Stimulated activated naive CD8-positive, alpha-beta T cell treated with anti-CD3 and anti-CD28 coated beads, Interleukin-15, amount 100 ng/mL, for 72 hours (primary cell): ENCODE measurements at regions not wholly inside any gene's neighbourhood (a gene's known extent, or its start where the extent isn't known, plus 50 kb on each side); places are given as distances from the start of the nearest gene placed in this dataset.

ENCODE experiments used
- ATAC-seq: fragments of 150-1000 bp; cut with Tn5 transposase; 2 replicates; pipeline ENCODE4 v1.10.0; 2021; ENCODE audit warnings: mild to moderate bottlenecking, moderate library complexity
- DNase-seq, 2 donors: peaks; one replicate each; pipeline ENCODE4 v3.0.0; 2021 to 2022
- H3K27ac Mint-ChIP-seq, 2 donors: one replicate each; pipeline ENCODE4 v1.8.0; 2022; ENCODE audit warnings: mild to moderate bottlenecking in 2 of 2, mixed read lengths in 2 of 2, moderate library complexity in 2 of 2
- H3K27me3 Mint-ChIP-seq: one replicate; pipeline ENCODE4 v1.8.0; 2022; ENCODE audit warnings: mixed read lengths
- H3K4me1 Mint-ChIP-seq: one replicate; pipeline ENCODE4 v1.8.0; 2022; ENCODE audit warnings: mild to moderate bottlenecking, mixed read lengths
- H3K4me3 Mint-ChIP-seq, 2 donors: one replicate each; pipeline ENCODE4 v1.8.0; 2022; ENCODE audit warnings: mild to moderate bottlenecking in 2 of 2, mixed read lengths in 2 of 2, moderate library complexity in 1 of 2
- H3K9me3 Mint-ChIP-seq, 2 donors: one replicate each; pipeline ENCODE4 v1.8.0; 2022; ENCODE audit warnings: mixed read lengths in 2 of 2

GRCh38 chr7:373818-374705 lies 84.1 kb downstream of the FOXL3 start:
- DNase-seq: peak in 1 of 2 donors; percentile 6
- Mint-ChIP-seq H3K27me3 (no peaks in the 10 kb centered on the region), H3K4me3 (no peak overlapping the region), H3K27ac (no peak overlapping the region), H3K4me1 (peaks cover 18% of the 10 kb centered on the region), H3K9me3 (no peaks in the 10 kb centered on the region)
- ATAC-seq: no peak

- Mint-ChIP-seq H3K4me1 (peaks cover 24% of the 10 kb centered on the region), H3K4me3 (no peak overlapping the region), H3K27ac (no peak overlapping the region), H3K27me3 (no peaks in the 10 kb centered on the region), H3K9me3 (no peaks in the 10 kb centered on the region)
- ATAC-seq: no peak
- DNase-seq: peak in 1 of 2 donors; percentile 7
These were observed 84.8 kb downstream of the FOXL3 start for GRCh38 chr7:374706-375311.

GRCh38 chr7:375321-375831 lies 85.4 kb downstream of the FOXL3 start:
- Mint-ChIP-seq H3K4me1 (peaks cover 30% of the 10 kb centered on the region), H3K9me3 (no peaks in the 10 kb centered on the region), H3K27me3 (no peaks in the 10 kb centered on the region), H3K27ac (no peak overlapping the region), H3K4me3 (no peak overlapping the region)
- ATAC-seq (no peak), DNase-seq (peak in 1 of 2 donors; percentile 7)

DNA sequence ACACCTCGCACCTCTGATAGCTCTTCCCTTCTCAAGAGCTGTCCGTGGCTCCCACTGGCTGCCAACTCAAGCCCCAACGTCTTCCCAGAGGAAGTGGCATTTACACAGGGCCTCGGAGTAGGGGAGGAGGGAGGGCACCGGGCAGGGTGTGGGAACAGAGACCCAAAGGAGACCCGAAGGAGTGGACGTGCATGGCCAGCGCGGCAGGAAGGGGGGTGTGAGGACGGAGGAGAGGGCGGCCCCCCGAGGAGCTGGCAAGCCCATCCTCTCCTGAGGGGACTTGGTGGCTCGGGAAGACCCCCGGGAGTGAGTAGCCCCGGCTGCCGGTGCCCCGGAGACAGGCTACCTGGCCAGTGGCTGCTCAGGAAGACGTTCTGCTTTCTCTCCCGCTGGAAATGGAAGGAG lies 85.9 kb downstream of the FOXL3 start:
- no peak overlapping the region for H3K27ac Mint-ChIP-seq
- H3K27me3 Mint-ChIP-seq: no peaks in the 10 kb centered on the region
- ATAC-seq (no peak), DNase-seq (peak in 1 of 2 donors; percentile 8)
- peaks cover 35% of the 10 kb centered on the region for H3K4me1 Mint-ChIP-seq
- H3K4me3 Mint-ChIP-seq: no peak overlapping the region
- no peaks in the 10 kb centered on the region for H3K9me3 Mint-ChIP-seq

GRCh38 chr7:376306-377079 lies 86.5 kb downstream of the FOXL3 start:
- peak in 1 of 2 donors; percentile 8 for DNase-seq
- Mint-ChIP-seq H3K27ac (no peak overlapping the region), H3K4me1 (peaks cover 41% of the 10 kb centered on the region), H3K9me3 (no peaks in the 10 kb centered on the region), H3K27me3 (no peaks in the 10 kb centered on the region), H3K4me3 (no peak overlapping the region)
- ATAC-seq: no peak

GRCh38 chr7:377080-378040 lies 87.4 kb downstream of the FOXL3 start:
- no peak overlapping the region for H3K4me3 Mint-ChIP-seq
- peaks cover 50% of the 10 kb centered on the region for H3K4me1 Mint-ChIP-seq
- DNase-seq (peak in 1 of 2 donors; percentile 8), ATAC-seq (peak; percentile 24)
- no peaks in the 10 kb centered on the region for H3K27me3 Mint-ChIP-seq
- no peak overlapping the region for H3K27ac Mint-ChIP-seq
- no peaks in the 10 kb centered on the region for H3K9me3 Mint-ChIP-seq

GRCh38 chr7:378041-378420 lies 88.1 kb downstream of the FOXL3 start:
- DNase-seq (no peak), ATAC-seq (no peak)
- H3K4me1 Mint-ChIP-seq: peaks cover 46% of the 10 kb centered on the region
- H3K9me3 Mint-ChIP-seq: no peaks in the 10 kb centered on the region
- no peak overlapping the region for H3K4me3 Mint-ChIP-seq
- H3K27ac Mint-ChIP-seq: no peak overlapping the region
- H3K27me3 Mint-ChIP-seq: no peaks in the 10 kb centered on the region

DNA sequence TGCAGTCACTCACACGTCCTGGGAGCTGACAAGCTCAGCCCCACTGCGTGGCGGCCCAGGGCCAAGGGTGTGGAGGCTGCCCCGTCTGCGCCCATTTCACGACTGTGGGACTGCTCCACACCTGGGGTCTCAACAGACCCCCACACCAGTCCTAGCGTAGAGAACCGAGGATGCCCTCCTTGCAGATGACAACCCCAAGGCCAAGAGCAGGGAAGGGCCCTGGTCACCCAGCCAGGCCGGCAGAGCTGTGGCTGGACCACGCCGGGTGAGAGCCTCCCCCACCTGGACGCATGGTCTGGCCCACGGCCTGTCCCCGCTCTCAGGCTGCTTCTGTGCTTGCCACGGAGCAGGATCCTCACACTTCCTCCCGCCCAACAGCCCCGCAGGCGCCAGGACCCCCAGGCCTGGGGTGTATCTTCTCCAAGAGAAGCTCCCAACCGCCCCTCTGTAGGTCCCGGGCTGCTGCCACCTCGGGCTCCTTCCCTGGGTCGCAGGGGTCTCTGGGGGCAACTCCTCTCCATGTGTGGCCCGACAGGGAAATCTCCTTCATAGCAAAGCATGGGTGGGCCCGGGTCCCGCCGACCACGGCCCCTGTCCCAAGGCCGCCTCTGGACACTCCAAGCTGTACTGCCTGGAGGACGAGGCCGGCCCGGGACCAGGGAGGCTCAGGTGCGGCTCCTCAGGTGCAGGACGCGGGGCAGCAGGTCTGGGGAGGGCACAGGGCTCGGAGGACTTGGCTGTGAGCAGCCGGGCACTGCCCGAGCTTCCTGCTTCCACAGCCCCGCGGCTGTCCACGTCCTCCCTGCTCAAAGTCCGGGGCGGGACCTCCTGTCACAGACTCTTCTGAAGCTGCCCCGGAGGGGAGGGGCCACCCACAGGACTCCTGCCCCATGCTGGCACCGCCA lies 88.8 kb downstream of the FOXL3 start:
- peak in 1 of 2 donors; percentile 8 for DNase-seq
- Mint-ChIP-seq H3K4me3 (peak overlapping the region in 1 of 2 donors; percentile 50), H3K4me1 (peaks cover 46% of the 10 kb centered on the region), H3K9me3 (peaks cover 1 to 4% of the 10 kb centered on the region in 2 donors), H3K27me3 (no peaks in the 10 kb centered on the region), H3K27ac (no peak overlapping the region)
- no peak for ATAC-seq

- Mint-ChIP-seq H3K27me3 (no peaks in the 10 kb centered on the region), H3K4me1 (peaks cover 46% of the 10 kb centered on the region), H3K4me3 (peak overlapping the region in 1 of 2 donors; percentile 75), H3K9me3 (peaks cover 9 to 11% of the 10 kb centered on the region in 2 donors), H3K27ac (peak overlapping the region; percentile 74 to 92)
- ATAC-seq: no peak
- DNase-seq: peak in 1 of 2 donors; percentile 12
These were observed 89.6 kb downstream of the FOXL3 start for GRCh38 chr7:379456-380138.

- H3K4me3 Mint-ChIP-seq: peak overlapping the region; percentile 68 to 75
- ATAC-seq (peak; percentile 11), DNase-seq (no peak)
- no peaks in the 10 kb centered on the region for H3K27me3 Mint-ChIP-seq
- peak overlapping the region in 1 of 2 donors; percentile 74 for H3K27ac Mint-ChIP-seq
- H3K4me1 Mint-ChIP-seq: peaks cover 46% of the 10 kb centered on the region
- peaks cover 9 to 12% of the 10 kb centered on the region in 2 donors for H3K9me3 Mint-ChIP-seq
These were observed 90.1 kb downstream of the FOXL3 start for GRCh38 chr7:380139-380485.

DNA sequence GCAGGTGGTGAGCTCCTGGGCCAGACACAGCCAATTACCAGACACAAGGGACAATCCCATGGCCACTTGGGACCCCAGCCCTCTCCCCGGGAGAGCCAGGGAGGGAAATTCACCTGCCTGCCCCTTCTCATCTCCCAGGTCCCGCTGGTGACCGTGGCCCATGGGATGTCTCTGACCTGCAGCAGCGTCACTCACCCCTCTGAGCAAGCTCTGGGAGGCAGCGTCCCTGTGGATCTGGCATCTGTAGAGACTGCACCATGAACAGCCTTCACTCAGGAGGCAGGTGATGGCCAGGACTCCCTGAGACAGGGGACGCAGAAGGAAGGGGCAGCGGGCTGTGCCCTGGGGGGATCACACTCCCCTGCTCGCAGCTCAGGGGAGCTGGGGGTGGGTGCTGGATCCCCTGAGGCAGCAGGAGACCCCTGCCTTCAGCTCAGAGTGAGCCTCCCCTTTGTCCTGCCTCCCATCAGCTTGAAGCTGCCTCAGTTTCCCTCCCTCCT lies 90.8 kb downstream of the FOXL3 start:
- Mint-ChIP-seq H3K4me1 (peaks cover 43% of the 10 kb centered on the region), H3K9me3 (peaks cover 9 to 12% of the 10 kb centered on the region in 2 donors), H3K27me3 (no peaks in the 10 kb centered on the region), H3K27ac (no peak overlapping the region), H3K4me3 (peak overlapping the region in 1 of 2 donors; percentile 71)
- DNase-seq (peak in 1 of 2 donors; percentile 8), ATAC-seq (peak; percentile 39)

GRCh38 chr7:381211-382042 lies 91.5 kb downstream of the FOXL3 start:
- no peaks in the 10 kb centered on the region for H3K27me3 Mint-ChIP-seq
- DNase-seq (peak in 1 of 2 donors; percentile 38), ATAC-seq (peak; percentile 57)
- H3K4me1 Mint-ChIP-seq: peaks cover 36% of the 10 kb centered on the region
- peak overlapping the region; percentile 71 to 80 for H3K4me3 Mint-ChIP-seq
- peak overlapping the region; percentile 83 to 88 for H3K27ac Mint-ChIP-seq
- peaks cover 9 to 12% of the 10 kb centered on the region in 2 donors for H3K9me3 Mint-ChIP-seq
